ENCODE measurements at regions not wholly inside any gene's neighbourhood (a gene's known extent, or its start where the extent isn't known, plus 50 kb on each side); places are given as distances from the start of the nearest gene placed in this dataset.

DNA sequence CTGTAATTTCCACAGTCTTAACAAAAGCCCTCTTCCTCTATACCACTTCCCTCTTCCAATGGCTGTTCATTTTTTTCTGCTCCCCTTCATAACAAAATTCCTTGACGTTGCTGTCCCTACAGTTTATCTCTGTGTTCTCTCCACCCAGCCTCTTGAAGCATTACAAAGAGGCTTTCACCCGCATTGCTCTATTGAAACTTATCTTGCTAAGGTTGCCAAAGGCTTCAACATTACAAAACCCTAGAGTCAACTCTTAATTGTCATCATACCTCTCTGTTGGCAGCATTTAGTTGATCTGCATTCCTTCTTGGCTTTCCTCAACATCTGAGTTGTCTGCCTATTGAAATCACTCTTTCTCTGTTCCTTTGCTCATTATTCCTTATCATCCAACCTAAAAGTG, 1055.7 kb downstream of the JRKL start:
- no peak for TF ChIP-seq POLR2AphosphoS5 (IDR thresholded peaks at IDR 0.05)
- TF ChIP-seq CTCF (IDR thresholded peaks at IDR 0.05): no peak
